ENCODE measurements at regions not wholly inside any gene's neighbourhood (a gene's known extent, or its start where the extent isn't known, plus 50 kb on each side); places are given as distances from the start of the nearest gene placed in this dataset.

- TF ChIP-seq PATZ1 (CRISPR knock-in tag; IDR thresholded peaks at IDR 0.05; ENCODE audit: borderline replicate concordance) (no peak), ARNTL (CRISPR knock-in tag; IDR thresholded peaks at IDR 0.05; ENCODE audit: borderline replicate concordance, low read depth) (no peak), CREB5 (CRISPR knock-in tag; IDR thresholded peaks at IDR 0.05; ENCODE audit: low read depth) (no peak), RARB (CRISPR knock-in tag; IDR thresholded peaks at IDR 0.05) (no peak), ESRRG (CRISPR knock-in tag; IDR thresholded peaks at IDR 0.05) (no peak), SNAI2 (CRISPR knock-in tag; IDR thresholded peaks at IDR 0.05) (no peak), ZNF8 (CRISPR knock-in tag; IDR thresholded peaks at IDR 0.05) (no peak), BACH2 (CRISPR knock-in tag; IDR thresholded peaks at IDR 0.05; ENCODE audit: borderline replicate concordance) (no peak), ZNF565 (CRISPR knock-in tag; conservative IDR thresholded peaks at IDR 0.05; ENCODE audit: low read depth) (no peak), ZC3H10 (CRISPR knock-in tag; IDR thresholded peaks at IDR 0.05) (no peak), CSRNP3 (CRISPR knock-in tag; IDR thresholded peaks at IDR 0.05) (no peak), ZFP3 (CRISPR knock-in tag; IDR thresholded peaks at IDR 0.05) (no peak), TCF4 (CRISPR knock-in tag; IDR thresholded peaks at IDR 0.05; ENCODE audit: borderline replicate concordance) (no peak), CSDC2 (CRISPR knock-in tag; IDR thresholded peaks at IDR 0.05) (no peak), TOX (CRISPR knock-in tag; IDR thresholded peaks at IDR 0.05; ENCODE audit: borderline replicate concordance) (no peak)
- ATAC-seq, result no peak
Observed at GRCh38 chr13:56903710-56904282, 236.9 kb upstream of the PRR20A start.

- TF ChIP-seq CSRNP3 (CRISPR knock-in tag; IDR thresholded peaks at IDR 0.05) (no peak), ESRRG (CRISPR knock-in tag; IDR thresholded peaks at IDR 0.05) (no peak), ZNF8 (CRISPR knock-in tag; IDR thresholded peaks at IDR 0.05) (no peak), BACH2 (CRISPR knock-in tag; IDR thresholded peaks at IDR 0.05; ENCODE audit: borderline replicate concordance) (no peak), ZNF565 (CRISPR knock-in tag; conservative IDR thresholded peaks at IDR 0.05; ENCODE audit: low read depth) (no peak), PATZ1 (CRISPR knock-in tag; IDR thresholded peaks at IDR 0.05; ENCODE audit: borderline replicate concordance) (no peak), ISL1 (CRISPR knock-in tag; IDR thresholded peaks at IDR 0.05) (no peak), ZFP3 (CRISPR knock-in tag; IDR thresholded peaks at IDR 0.05) (no peak), ZC3H10 (CRISPR knock-in tag; IDR thresholded peaks at IDR 0.05) (no peak), GLIS3 (CRISPR knock-in tag; IDR thresholded peaks at IDR 0.05) (no peak), ARNTL (CRISPR knock-in tag; IDR thresholded peaks at IDR 0.05; ENCODE audit: borderline replicate concordance, low read depth) (no peak), OSR1 (CRISPR knock-in tag; IDR thresholded peaks at IDR 0.05) (no peak), SNAI2 (CRISPR knock-in tag; IDR thresholded peaks at IDR 0.05) (no peak), TSHZ2 (CRISPR knock-in tag; IDR thresholded peaks at IDR 0.05) (no peak), ZFP30 (CRISPR knock-in tag; IDR thresholded peaks at IDR 0.05) (no peak), CSDC2 (CRISPR knock-in tag; IDR thresholded peaks at IDR 0.05) (no peak), POU6F1 (CRISPR knock-in tag; IDR thresholded peaks at IDR 0.05; ENCODE audit: borderline replicate concordance, low read depth) (no peak)
Observed at GRCh38 chr13:56906909-56907308, 233.8 kb upstream of the PRR20A start.

More at GRCh38 chr13:56906909-56907308, 233.8 kb upstream of the PRR20A start:
- ATAC-seq, result peak; percentile 75
